Right ventricle myocardium inferior (tissue), 1 donor: ENCODE measurements at regions not wholly inside any gene's neighbourhood (a gene's known extent, or its start where the extent isn't known, plus 50 kb on each side); places are given as distances from the start of the nearest gene placed in this dataset.

Experiments used
- ATAC-seq: fragments of 200-7000 bp; cut with Tn5 transposase; one replicate; pipeline ENCODE4 v1.9.1; 2020; ENCODE audit warnings: mild to moderate bottlenecking, moderate library complexity
- DNase-seq: peaks from one replicate; pipeline ENCODE4 v3.0.0; 2021; ENCODE audit errors: missing footprints
- intact Hi-C: fragments of 100-400 bp; cut with DNase I; formaldehyde crosslinking; loops from one replicate; pipeline ENCODE4 v1.11.0; 2022
- donor health status: DM: no; HTN: yes; CAD: no; lungs with severe emphysema.

DNA sequence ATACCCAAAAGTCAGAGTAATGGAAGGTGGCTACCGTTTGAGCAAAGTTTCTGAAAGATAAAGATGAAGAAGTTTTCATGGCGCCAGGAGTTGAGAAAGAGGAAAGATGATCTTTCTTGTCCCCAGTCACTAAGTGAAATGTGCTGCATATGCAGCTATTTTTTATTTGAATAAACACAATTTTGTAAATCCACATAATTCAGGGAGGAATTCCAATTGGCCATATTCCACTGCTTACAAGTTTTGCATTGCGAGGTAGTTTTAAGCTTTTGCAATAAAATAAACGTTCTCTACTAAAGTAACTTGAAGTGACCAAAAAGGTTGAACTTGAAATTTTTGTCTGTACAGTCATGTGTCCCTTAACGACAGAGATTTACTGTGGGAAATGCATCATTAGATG, 139.3 kb upstream of the VCX2 start:
- intact Hi-C loops, result no loop called here
- DNase-seq (no peak), ATAC-seq (no peak)

DNA sequence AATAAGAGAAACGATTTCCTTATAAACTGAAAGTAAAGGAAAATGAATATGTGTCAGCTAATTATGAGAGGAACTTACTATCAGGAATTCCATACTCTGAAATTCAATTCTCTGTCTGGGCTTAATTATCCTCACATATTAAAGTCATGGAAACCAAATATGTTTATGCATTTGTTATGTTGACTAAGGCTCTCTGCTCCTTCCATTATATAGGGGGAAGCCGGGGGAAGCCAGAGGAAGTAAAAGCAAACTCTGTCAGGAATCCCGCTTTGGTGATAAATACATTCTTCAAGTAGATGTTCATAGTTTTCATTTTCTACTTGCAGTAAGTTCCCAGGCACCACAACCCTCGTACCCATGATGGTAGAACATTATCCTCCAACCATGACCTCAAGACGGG, 142.8 kb upstream of the VCX2 start:
- intact Hi-C loops, result no loop called here

DNA sequence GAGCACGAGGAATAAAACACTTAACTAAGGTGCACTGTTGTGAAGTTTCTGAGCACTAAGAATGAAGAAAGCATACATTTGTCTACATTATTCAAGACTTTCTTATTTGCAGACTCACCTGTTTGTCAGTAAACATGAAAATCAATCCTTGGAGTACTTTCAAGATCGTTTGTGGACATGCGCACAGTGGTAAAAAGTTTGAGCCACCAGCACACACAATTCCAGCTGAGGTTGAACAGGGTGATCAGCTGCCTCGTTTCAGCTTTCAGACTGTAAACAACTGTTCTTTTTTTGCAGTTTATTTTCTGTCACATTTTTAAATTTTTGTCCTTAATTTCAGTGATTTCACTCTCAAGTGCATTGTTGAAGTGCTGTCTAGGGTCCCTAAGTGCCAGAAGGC, 143.8 kb upstream of the VCX2 start:
- ATAC-seq (no peak), DNase-seq (no peak)
- intact Hi-C loops, result no loop called here

More for the DNA sequence above, 142.8 kb upstream of the VCX2 start:
- no peak for ATAC-seq
- DNase-seq, result no peak

DNA sequence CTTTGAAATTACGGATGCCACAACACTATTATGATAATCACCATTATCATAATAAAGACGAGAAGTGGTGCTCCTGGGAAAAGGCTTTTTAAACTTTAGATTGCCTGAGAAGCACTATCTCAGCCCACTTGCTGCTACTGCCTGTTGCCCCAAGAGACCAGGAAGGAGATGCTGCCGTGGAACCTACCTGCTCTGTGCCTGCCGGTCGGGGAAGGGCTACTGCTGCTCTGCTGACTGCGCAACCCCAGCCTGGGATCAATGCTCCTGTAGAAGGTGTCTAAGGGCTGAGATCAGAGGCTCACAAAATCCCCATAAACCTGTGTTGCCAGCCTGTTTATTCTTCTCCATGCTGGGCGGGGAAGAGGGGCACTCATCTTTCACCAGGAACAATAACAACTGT, 145.3 kb upstream of the VCX3B start:
- intact Hi-C loops, result no loop called here
- DNase-seq, result no peak
- no peak for ATAC-seq

DNA sequence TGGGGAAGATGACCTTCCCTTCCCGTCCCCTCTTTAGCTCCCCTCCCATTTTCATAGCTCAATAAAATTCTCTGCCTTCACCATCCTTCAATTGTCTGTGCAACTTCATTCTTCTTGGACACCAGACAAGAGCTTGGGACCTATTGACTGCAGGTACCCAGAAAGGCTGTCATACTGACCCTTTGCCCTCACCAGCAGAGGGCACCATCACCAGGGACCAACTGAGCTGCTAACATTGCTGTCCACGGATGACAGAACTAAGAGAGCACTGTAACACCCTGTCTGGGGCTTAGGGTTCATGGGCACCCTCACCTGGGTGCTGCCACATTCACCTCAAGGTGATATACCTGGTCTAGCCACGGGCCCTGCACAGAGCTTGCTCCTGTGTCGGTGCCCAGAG, 141.3 kb upstream of the VCX3B start:
- intact Hi-C loops, result no loop called here
- DNase-seq (no peak), ATAC-seq (no peak)

DNA sequence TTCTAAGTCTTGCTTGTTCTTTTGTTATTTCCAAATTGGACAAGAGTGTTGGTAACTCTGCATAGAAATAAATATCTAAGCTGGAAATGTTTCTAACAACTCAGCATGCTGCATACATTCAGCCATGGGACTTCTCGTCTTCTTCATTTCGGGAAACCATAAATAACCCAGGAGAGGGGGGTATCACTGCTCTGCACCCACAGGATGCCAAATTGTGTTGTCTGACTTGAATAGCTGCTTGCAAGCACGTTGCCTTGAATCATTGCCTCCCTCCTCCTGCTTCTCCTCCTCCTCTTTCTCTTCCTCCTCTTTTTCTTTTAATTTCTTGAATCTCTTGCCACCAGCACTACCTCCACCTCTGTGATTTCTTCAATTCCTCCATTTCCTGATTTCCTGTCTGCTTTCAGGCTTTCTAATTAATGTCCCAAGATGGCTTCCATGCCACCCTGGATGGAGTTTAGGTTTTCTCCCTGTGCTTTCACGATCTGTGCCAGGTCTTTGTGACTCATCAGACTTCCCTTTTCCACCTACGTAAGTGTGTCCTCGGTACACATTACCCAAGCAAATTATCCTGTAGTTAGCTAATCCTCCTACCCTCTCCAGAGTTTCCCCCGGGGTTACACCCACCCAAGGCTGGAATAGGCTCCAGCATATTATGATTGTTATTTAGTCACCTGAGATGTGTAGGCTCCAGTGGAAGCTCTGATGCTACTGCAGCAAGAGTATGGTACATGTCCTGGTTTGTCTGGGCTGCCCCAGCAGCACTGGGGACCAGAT, 122.6 kb upstream of the VCX3B start:
- ATAC-seq (no peak), DNase-seq (no peak)
- intact Hi-C loops, result no loop called here

DNA sequence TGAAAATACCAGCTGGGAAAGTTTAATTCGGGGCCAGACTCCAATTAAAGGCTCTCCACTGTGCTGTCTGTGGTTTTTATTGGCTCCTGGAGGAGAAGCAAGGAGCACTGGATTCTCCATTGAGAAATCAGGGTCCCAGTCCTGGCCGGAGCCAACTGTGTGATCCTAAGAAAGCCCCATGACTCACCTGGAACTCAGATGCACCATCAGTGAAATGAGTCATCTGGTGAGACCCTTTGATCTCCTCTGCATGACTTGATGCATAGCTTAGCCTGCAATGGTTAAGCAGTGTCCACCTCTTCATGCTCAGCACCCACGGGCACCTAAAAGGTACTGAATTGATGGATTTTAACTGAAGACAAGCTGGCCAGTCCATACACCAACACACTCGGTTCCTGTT, 119.2 kb upstream of the VCX3B start:
- ATAC-seq (no peak), DNase-seq (no peak)
- intact Hi-C loops, result no loop called here

DNA sequence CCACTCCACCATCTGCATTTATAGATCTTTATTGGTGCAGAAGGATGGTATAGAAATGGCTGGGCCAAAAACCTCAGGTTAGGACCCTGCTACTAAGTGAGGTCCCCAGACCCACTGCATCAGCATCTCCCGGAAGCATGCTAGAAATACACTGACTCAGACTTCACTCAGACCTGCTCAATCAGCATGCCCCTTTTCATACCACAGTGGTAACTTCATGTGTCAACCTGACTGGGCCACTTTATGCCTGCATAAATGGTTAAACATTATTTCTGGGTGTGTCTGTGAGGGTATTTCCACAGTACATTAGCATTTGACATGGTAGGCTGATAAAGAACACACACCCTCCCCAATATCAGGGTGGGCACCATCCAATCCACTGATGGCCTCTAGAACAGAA, 118.6 kb upstream of the VCX3B start:
- no peak for DNase-seq
- no peak for ATAC-seq
- intact Hi-C loops, result no loop called here

DNA sequence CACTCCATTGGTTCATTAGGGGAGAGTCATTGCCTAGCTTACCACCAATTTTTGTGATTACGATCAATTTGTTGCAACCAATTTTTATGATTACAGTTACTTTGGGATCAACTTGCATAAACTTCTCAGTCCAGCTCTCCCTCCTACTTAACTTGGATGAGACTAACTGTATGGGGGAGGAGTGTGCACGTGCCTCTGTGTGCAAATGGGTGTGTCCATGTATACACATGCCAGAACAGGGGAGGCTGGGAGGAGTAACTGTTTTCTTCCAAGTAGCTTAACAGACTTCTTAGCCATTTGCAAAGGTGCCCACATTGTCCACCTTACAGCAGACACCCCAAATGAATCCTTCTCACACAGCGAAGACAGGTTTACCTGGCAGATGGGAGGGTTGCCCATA, 117.7 kb upstream of the VCX3B start:
- DNase-seq (no peak), ATAC-seq (no peak)
- intact Hi-C loops, result no loop called here

DNA sequence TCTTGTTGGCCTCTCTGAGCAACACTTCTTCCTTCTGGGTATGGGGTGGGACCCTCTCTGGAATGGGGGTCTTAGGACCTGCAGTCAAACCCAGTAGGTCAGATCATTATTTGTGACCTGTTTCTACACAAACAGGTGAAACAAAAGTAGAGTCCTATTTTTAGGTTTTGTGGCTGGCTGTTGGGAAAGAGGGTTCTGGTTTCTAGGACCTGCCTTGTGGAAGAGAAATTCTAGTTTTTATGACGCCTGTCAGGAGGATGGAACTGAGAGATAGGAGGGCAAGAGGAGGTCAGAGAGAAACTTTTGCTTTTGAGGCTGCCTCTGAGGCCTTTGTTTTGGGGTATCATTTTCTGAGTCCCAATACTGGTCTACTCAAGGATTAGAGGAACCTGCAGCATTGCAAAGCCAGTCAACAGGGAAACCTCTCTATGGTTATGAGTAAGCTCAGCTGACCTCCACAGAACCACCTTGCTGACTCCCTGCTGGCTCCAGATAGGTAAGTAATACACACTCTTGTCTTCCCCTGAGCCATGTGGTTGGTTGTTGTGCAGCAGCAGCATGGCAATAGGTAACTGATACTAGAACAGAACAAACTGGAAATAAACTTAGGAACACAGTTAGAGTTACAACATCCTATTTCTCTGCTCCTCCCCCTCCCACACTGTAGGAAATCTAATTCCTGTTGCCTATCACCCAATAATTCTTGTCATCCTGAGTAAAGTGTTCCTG, 114.7 kb upstream of the VCX3B start:
- DNase-seq (no peak), ATAC-seq (no peak)

DNA sequence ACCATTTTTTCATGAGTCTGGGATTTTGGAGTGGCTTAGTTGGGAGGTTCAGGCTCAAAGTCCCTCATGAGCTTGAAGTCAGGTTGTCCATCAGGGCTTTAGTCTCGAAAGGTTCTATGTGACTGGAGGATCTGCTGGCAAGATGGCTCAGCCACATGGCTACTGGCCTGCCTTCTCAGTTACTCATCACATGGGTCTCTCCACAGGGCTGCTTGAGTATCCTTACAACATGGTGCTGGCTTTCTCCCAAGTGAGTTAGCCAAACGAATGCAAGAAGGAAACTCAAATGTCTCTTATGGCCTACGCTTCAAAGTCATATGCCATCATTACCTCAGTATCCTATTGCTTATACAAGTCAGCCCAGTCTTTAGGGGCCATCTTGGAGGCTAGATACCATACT, 106.3 kb upstream of the VCX3B start:
- DNase-seq, result no peak
- no peak for ATAC-seq
- intact Hi-C loops, result no loop called here

More for the DNA sequence above, 114.7 kb upstream of the VCX3B start:
- intact Hi-C loops, result no loop called here

DNA sequence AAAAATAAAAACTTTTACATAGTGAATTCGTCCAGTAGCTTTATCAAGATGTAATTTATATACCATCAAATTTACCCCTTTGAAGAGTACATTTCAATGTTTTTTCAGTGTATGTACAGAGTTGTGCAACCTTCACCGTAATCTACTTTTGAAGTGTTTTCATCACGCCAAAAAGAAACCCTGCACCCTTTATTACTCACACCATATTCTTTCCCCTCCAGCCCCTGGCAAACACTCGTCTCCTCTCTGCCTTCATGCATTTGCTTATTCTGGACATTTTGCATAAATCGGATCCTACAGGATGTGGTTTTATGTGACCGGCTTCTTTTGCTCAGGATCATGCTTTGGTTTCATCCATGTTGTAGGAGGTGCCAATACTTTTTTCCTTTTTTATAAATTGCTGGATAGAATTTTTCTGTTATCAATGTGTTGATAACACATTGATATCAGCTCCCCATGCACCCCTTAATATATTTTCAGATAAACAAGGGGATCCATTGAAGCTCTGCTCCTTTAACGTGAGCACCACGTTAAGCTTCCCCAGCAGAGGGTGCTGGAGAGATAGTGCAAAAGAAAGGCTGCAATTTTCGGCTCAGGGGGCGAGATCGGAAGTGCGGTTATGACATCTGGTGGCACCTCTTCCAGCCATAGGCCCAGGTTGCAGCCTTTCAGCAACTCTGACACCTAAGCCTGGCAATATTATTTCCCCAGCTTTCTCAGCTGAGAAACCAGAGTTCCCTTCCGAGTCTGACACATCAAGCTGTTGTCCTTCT, 100.1 kb upstream of the VCX3B start:
- intact Hi-C loops, result loop anchor here (5.0 to 10.0 kb wide), 2 partner anchors 367 to 370 kb away; partner anchors contain the start of gene ANOS1
- no peak for ATAC-seq
- no peak for DNase-seq

DNA sequence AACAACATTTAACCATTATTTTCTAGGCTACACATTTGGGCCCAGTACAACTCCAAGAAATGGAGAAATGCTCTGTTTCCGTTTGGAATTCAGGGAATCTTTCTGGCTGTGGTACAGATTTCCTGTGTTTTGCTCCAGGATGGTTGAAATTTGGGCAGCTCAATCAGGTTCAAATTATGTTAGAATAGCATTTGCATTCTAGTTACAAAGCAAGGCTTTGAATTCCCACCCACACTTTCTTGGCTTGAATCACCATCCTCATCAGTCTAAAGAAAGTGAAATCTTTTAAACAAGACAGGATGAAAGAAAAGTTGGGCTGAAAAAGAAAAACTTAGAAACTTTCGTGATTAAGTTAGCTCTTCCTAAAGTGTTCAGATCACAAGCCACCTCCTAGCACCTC, 98.1 kb upstream of the VCX3B start:
- DNase-seq, result no peak
- no peak for ATAC-seq
- intact Hi-C loops, result loop anchor here (5.0 to 10.0 kb wide), 2 partner anchors 368 to 369 kb away; partner anchors contain the start of gene ANOS1

DNA sequence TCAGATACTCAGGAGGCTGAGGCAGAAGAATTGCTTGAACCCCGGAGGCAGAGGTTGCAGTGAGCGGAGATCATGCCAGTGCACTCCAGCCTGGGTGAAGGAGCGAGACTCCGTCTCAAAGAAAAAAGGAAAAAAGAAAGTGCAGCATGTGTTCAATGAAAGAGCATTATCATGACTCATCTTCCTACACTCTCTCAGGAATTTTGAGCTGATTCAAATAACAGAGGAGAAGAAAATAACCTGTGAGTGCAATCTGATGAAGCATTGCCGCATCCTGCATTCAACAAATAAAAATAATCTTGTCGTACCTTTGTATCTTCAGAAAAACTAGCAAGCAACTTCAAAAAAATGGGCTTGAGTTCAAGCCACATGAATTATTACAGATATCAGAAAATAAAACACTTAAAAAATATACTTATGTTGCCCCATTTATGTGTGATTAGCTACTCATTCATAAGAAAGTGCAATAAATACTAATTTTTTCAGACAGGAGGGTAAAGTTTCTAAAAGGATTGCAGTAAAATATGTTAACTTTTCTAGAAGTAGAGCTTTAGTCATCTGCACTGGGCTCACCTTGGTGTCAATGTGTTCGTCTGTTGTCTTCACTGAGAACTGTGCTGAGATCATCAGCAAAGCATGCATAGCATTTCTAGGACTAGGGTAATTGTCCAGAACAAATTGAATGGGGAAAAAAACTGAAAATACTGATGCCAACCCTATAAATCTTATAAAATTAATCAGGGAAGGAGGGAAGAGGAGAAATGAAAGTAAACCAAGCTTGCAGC, 90.4 kb upstream of the VCX3B start:
- ATAC-seq, result no peak
- intact Hi-C loops, result no loop called here
- no peak for DNase-seq

DNA sequence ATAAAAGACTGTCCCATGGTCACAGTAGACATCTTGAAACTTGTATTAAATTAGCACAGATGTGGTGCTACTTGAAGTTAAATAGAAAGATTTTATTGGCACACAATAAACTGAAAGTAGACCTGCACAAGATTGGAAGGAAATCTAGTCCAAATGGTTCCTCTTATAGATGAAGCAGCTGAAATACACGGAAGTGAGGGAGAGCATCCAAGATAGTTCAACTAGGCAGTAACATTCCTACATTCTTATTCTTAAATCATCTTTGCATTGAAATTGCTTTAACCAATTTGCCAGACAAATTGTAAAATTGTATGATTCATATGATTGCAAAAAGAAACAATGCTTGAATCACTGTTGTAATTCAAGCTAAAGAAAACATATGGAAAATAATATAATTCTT, 87.6 kb upstream of the VCX3B start:
- intact Hi-C loops, result no loop called here
- ATAC-seq (no peak), DNase-seq (no peak)

DNA sequence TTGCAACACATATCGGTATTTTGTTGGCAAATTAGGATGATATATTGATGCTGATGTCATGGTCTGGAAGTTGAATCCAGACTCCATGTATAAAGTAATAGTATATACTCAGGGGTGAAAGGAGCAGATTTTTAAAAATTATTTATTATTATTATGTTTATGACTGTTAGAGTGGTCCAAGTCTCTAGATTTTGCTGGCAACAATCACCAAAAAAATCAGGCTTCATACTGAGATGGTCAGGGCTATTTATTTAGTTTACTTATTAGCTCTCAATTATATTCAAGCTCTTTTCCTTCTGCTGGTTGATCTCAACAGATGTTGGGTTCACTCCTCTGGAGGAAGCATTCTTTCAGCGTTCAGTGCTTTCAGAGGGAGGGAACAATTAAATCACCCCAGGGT, 73.9 kb upstream of the VCX3B start:
- intact Hi-C loops, result no loop called here
- ATAC-seq (no peak), DNase-seq (no peak)

DNA sequence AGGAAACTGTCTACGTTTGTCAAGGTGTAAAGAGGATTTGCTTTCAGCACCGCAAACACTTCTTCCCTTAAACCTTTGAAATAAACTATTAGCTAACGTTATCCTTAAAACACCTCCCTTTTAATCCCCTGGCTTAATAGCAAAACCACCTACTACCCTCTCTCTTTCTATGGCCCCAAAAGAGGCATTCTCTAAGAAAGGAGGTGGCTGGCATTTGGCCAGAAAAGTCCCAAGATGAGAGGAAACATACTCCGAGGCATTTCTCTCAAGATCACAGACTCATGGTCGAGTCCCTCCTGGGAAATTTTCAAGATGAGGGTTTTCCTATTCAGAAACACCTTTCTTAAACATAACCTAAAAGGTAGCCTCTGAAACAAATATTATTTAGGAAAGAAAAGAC, 60.6 kb upstream of the VCX3B start:
- ATAC-seq, result no peak
- intact Hi-C loops, result no loop called here
- no peak for DNase-seq

DNA sequence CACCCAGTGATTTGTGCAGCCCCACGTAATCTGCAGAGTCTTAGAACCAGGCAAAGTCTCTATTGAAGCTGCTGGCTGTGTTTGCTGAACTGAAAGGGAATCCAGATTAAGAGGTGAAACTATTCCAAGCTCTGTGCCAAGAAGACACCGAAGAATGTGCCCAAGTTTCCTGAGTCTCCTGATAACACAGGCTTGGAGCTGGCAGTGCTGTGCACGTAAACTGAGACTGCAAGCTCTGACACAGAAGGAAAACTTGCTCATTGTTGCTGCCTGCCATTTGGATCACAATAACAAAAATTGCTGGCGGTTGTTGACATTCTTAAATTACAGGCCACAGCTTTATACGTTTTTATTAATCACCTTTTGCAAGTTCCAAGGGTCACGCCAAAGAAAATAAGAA, 60.2 kb upstream of the VCX3B start:
- ATAC-seq (no peak), DNase-seq (no peak)
- intact Hi-C loops, result no loop called here

DNA sequence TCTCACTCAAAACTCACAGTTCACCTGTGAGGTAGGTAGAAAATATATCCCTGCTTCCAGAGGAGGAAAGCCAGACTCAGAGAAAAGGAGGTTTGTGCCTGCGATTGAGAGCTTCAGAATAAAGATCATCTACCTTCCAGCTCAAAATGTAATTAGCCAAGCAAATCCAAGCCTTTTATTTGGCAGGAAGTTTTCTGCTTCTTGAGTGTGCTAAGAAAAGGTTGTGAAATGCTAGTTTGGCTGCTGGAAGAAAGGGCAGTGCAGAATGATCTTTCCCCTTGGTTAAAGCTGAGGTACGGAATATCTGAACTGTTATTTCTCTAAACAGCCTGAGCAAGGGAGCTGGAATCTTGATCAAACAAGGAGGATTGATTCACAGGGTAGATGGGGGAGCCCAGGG, 59.7 kb upstream of the VCX3B start:
- intact Hi-C loops, result no loop called here
- no peak for ATAC-seq
- no peak for DNase-seq
